ENCODE measurements at regions not wholly inside any gene's neighbourhood (a gene's known extent, or its start where the extent isn't known, plus 50 kb on each side); places are given as distances from the start of the nearest gene placed in this dataset.

GRCh38 chr5:82794876-82795275 lies 282.3 kb downstream of the TMEM167A start:
- Histone ChIP-seq H3K14ac (ENCODE audit: low read length) (no peak overlapping the region), H3K4me3 (ENCODE audit: low read depth, low read length) (no peak overlapping the region), H3K18ac (ENCODE audit: low read length) (no peak overlapping the region), H3K4me2 (ENCODE audit: low read length) (no peak overlapping the region), H2BK12ac (ENCODE audit: low read length) (no peak overlapping the region), H3K9me3 (ENCODE audit: insufficient read depth, low read depth, low read length) (no peaks in the 10 kb centered on the region), H3K23ac (ENCODE audit: low read length) (no peak overlapping the region), H2AK5ac (ENCODE audit: low read length) (no peak overlapping the region), H3K27ac (ENCODE audit: low read depth, low read length) (no peak overlapping the region), H3K4ac (ENCODE audit: low read depth, low read length) (no peak overlapping the region), H3K27me3 (ENCODE audit: insufficient read depth, low read length) (no peaks in the 10 kb centered on the region), H3K4me1 (ENCODE audit: control insufficient read depth in 1 of 2, insufficient read depth in 2 of 2, low read length in 2 of 2) (no peaks in the 10 kb centered on the region), H2AFZ (ENCODE audit: insufficient read depth, low read length, poor library complexity) (no peak overlapping the region), H2BK5ac (ENCODE audit: low read depth, low read length, poor library complexity) (no peak overlapping the region), H2BK120ac (ENCODE audit: insufficient read depth, low read length, poor library complexity) (no peak overlapping the region), H4K12ac (ENCODE audit: low read depth, low read length) (no peak overlapping the region), H3K79me2 (ENCODE audit: control insufficient read depth, insufficient read depth, low read length, poor library complexity) (no peaks in the 10 kb centered on the region), H4K8ac (ENCODE audit: low read depth, low read length) (no peak overlapping the region), H3K9ac (ENCODE audit: low read length) (no peak overlapping the region), H4K91ac (ENCODE audit: low read depth, low read length) (no peak overlapping the region), H3K79me1 (ENCODE audit: low read length) (no peaks in the 10 kb centered on the region), H3K36me3 (ENCODE audit: control insufficient read depth in 1 of 2, insufficient read depth in 2 of 2, low read length in 2 of 2) (no peaks in the 10 kb centered on the region)
- no CpG with 5 or more reads among the region's 2 CpGs for WGBS (ENCODE audit: extremely low coverage, insufficient coverage, insufficient read length)
- DNase-seq: no peak

- no peak overlapping the region for H4K12ac ChIP-seq (ENCODE audit: low read depth, low read length)
- no peak overlapping the region for H2AFZ ChIP-seq (ENCODE audit: insufficient read depth, low read length, poor library complexity)
- H4K91ac ChIP-seq (ENCODE audit: low read depth, low read length): no peak overlapping the region
- no peaks in the 10 kb centered on the region for H3K36me3 ChIP-seq (ENCODE audit: control insufficient read depth in 1 of 2, insufficient read depth in 2 of 2, low read length in 2 of 2)
- no peaks in the 10 kb centered on the region for H3K79me2 ChIP-seq (ENCODE audit: control insufficient read depth, insufficient read depth, low read length, poor library complexity)
- H3K4ac ChIP-seq (ENCODE audit: low read depth, low read length): no peak overlapping the region
- no peak overlapping the region for H3K27ac ChIP-seq (ENCODE audit: low read depth, low read length)
- H2BK120ac ChIP-seq (ENCODE audit: insufficient read depth, low read length, poor library complexity): no peak overlapping the region
- H3K27me3 ChIP-seq (ENCODE audit: insufficient read depth, low read length): no peaks in the 10 kb centered on the region
- peak; percentile 7 to 58 for DNase-seq
- WGBS (ENCODE audit: extremely low coverage, insufficient coverage, insufficient read length): no CpG with 5 or more reads among the region's 4 CpGs
- no peak overlapping the region for H3K14ac ChIP-seq (ENCODE audit: low read length)
- H3K4me3 ChIP-seq (ENCODE audit: low read depth, low read length): no peak overlapping the region
- no peak overlapping the region for H4K8ac ChIP-seq (ENCODE audit: low read depth, low read length)
- H2AK5ac ChIP-seq (ENCODE audit: low read length): no peak overlapping the region
- H2BK5ac ChIP-seq (ENCODE audit: low read depth, low read length, poor library complexity): no peak overlapping the region
- H3K18ac ChIP-seq (ENCODE audit: low read length): no peak overlapping the region
- no peak overlapping the region for H3K23ac ChIP-seq (ENCODE audit: low read length)
- no peaks in the 10 kb centered on the region for H3K4me1 ChIP-seq (ENCODE audit: control insufficient read depth in 1 of 2, insufficient read depth in 2 of 2, low read length in 2 of 2)
- H2BK12ac ChIP-seq (ENCODE audit: low read length): no peak overlapping the region
- no peaks in the 10 kb centered on the region for H3K79me1 ChIP-seq (ENCODE audit: low read length)
- no peak overlapping the region for H3K4me2 ChIP-seq (ENCODE audit: low read length)
- H3K9ac ChIP-seq (ENCODE audit: low read length): no peak overlapping the region
- no peaks in the 10 kb centered on the region for H3K9me3 ChIP-seq (ENCODE audit: insufficient read depth, low read depth, low read length)
These were observed 283.3 kb downstream of the TMEM167A start for GRCh38 chr5:82793808-82794419.

- WGBS (ENCODE audit: extremely low coverage, insufficient coverage, insufficient read length): no CpG with 5 or more reads among the region's 1 CpG
- no peak for DNase-seq
- Histone ChIP-seq H3K36me3 (ENCODE audit: control insufficient read depth in 1 of 2, insufficient read depth in 2 of 2, low read length in 2 of 2) (no peaks in the 10 kb centered on the region), H3K4me2 (ENCODE audit: low read length) (no peak overlapping the region), H4K12ac (ENCODE audit: low read depth, low read length) (no peak overlapping the region), H3K9me3 (ENCODE audit: insufficient read depth, low read depth, low read length) (no peaks in the 10 kb centered on the region), H3K4ac (ENCODE audit: low read depth, low read length) (no peak overlapping the region), H4K8ac (ENCODE audit: low read depth, low read length) (no peak overlapping the region), H2AK5ac (ENCODE audit: low read length) (no peak overlapping the region), H2AFZ (ENCODE audit: insufficient read depth, low read length, poor library complexity) (no peak overlapping the region), H3K27me3 (ENCODE audit: insufficient read depth, low read length) (no peaks in the 10 kb centered on the region), H3K18ac (ENCODE audit: low read length) (no peak overlapping the region), H2BK12ac (ENCODE audit: low read length) (no peak overlapping the region), H3K4me1 (ENCODE audit: control insufficient read depth in 1 of 2, insufficient read depth in 2 of 2, low read length in 2 of 2) (no peaks in the 10 kb centered on the region), H3K23ac (ENCODE audit: low read length) (no peak overlapping the region), H2BK120ac (ENCODE audit: insufficient read depth, low read length, poor library complexity) (no peak overlapping the region), H3K14ac (ENCODE audit: low read length) (no peak overlapping the region), H3K27ac (ENCODE audit: low read depth, low read length) (no peak overlapping the region), H2BK5ac (ENCODE audit: low read depth, low read length, poor library complexity) (no peak overlapping the region), H3K79me1 (ENCODE audit: low read length) (no peaks in the 10 kb centered on the region), H4K91ac (ENCODE audit: low read depth, low read length) (no peak overlapping the region), H3K9ac (ENCODE audit: low read length) (no peak overlapping the region), H3K79me2 (ENCODE audit: control insufficient read depth, insufficient read depth, low read length, poor library complexity) (no peaks in the 10 kb centered on the region), H3K4me3 (ENCODE audit: low read depth, low read length) (no peak overlapping the region)
These were observed 285.1 kb downstream of the TMEM167A start for GRCh38 chr5:82792096-82792495.

GRCh38 chr5:82789095-82789494 lies 288.1 kb downstream of the TMEM167A start:
- H3K14ac ChIP-seq (ENCODE audit: low read length): no peak overlapping the region
- no peaks in the 10 kb centered on the region for H3K79me2 ChIP-seq (ENCODE audit: control insufficient read depth, insufficient read depth, low read length, poor library complexity)
- H2AK5ac ChIP-seq (ENCODE audit: low read length): no peak overlapping the region
- no peak overlapping the region for H3K4ac ChIP-seq (ENCODE audit: low read depth, low read length)
- no peak overlapping the region for H2BK120ac ChIP-seq (ENCODE audit: insufficient read depth, low read length, poor library complexity)
- no peaks in the 10 kb centered on the region for H3K27me3 ChIP-seq (ENCODE audit: insufficient read depth, low read length)
- no peak overlapping the region for H3K4me2 ChIP-seq (ENCODE audit: low read length)
- H3K4me1 ChIP-seq (ENCODE audit: control insufficient read depth in 1 of 2, insufficient read depth in 2 of 2, low read length in 2 of 2): no peaks in the 10 kb centered on the region
- no peak overlapping the region for H3K4me3 ChIP-seq (ENCODE audit: low read depth, low read length)
- DNase-seq: no peak
- no peak overlapping the region for H3K23ac ChIP-seq (ENCODE audit: low read length)
- no peak overlapping the region for H2AFZ ChIP-seq (ENCODE audit: insufficient read depth, low read length, poor library complexity)
- H2BK5ac ChIP-seq (ENCODE audit: low read depth, low read length, poor library complexity): no peak overlapping the region
- H3K9me3 ChIP-seq (ENCODE audit: insufficient read depth, low read depth, low read length): no peaks in the 10 kb centered on the region
- H4K91ac ChIP-seq (ENCODE audit: low read depth, low read length): no peak overlapping the region
- no CpG with 5 or more reads among the region's 3 CpGs for WGBS (ENCODE audit: extremely low coverage, insufficient coverage, insufficient read length)
- H3K27ac ChIP-seq (ENCODE audit: low read depth, low read length): no peak overlapping the region
- H3K79me1 ChIP-seq (ENCODE audit: low read length): no peaks in the 10 kb centered on the region
- no peaks in the 10 kb centered on the region for H3K36me3 ChIP-seq (ENCODE audit: control insufficient read depth in 1 of 2, insufficient read depth in 2 of 2, low read length in 2 of 2)
- H4K8ac ChIP-seq (ENCODE audit: low read depth, low read length): no peak overlapping the region
- H4K12ac ChIP-seq (ENCODE audit: low read depth, low read length): no peak overlapping the region
- H3K18ac ChIP-seq (ENCODE audit: low read length): no peak overlapping the region
- H2BK12ac ChIP-seq (ENCODE audit: low read length): no peak overlapping the region
- no peak overlapping the region for H3K9ac ChIP-seq (ENCODE audit: low read length)

All from trophoblast cell (in vitro differentiated cells and primary cell).